ENCODE measurements at regions not wholly inside any gene's neighbourhood (a gene's known extent, or its start where the extent isn't known, plus 50 kb on each side); places are given as distances from the start of the nearest gene placed in this dataset.

GRCh38 chr1:34610063-34610462 is 144.8 kb upstream of the GJB5 start:
- no peaks in the 10 kb centered on the region for H3K9me2 ChIP-seq (replicated peaks; ENCODE audit: insufficient read depth, low read length)
- H4K20me1 ChIP-seq (ENCODE audit: low read depth, low read length): no peaks in the 10 kb centered on the region
- no peak overlapping the region for H3K4me3 ChIP-seq (ENCODE audit: insufficient read depth, low read length, poor library complexity, severe bottlenecking)
- no peak overlapping the region for H2AFZ ChIP-seq (ENCODE audit: low read depth, low read length, severe bottlenecking)
- H3K9ac ChIP-seq (ENCODE audit: low read length): no peak overlapping the region
- H3K27me3 ChIP-seq (ENCODE audit: low read length): no peaks in the 10 kb centered on the region
- no peak overlapping the region for H3K27ac ChIP-seq (ENCODE audit: low read depth, low read length)
- H3K4me2 ChIP-seq (ENCODE audit: low read depth, low read length, poor library complexity, severe bottlenecking): no peak overlapping the region
- no peaks in the 10 kb centered on the region for H3K79me2 ChIP-seq (ENCODE audit: insufficient read depth, low read length)
- no peaks in the 10 kb centered on the region for H3F3A ChIP-seq (ENCODE audit: insufficient read depth)
- TF ChIP-seq CTCF (IDR thresholded peaks at IDR 0.05; ENCODE audit: insufficient read depth, low read length, poor library complexity, severe bottlenecking): no peak
- no peak for TF ChIP-seq EZH2phosphoT487 (conservative IDR thresholded peaks at IDR 0.05; ENCODE audit: low read length)
- no peaks in the 10 kb centered on the region for H3K9me3 ChIP-seq (ENCODE audit: insufficient read depth, low read length)
- H3K36me3 ChIP-seq (ENCODE audit: low read length): no peaks in the 10 kb centered on the region

- Histone ChIP-seq H3F3A (ENCODE audit: insufficient read depth) (no peaks in the 10 kb centered on the region), H3K27ac (ENCODE audit: low read depth, low read length) (no peak overlapping the region), H2AFZ (ENCODE audit: low read depth, low read length, severe bottlenecking) (no peak overlapping the region), H3K4me2 (ENCODE audit: low read depth, low read length, poor library complexity, severe bottlenecking) (no peak overlapping the region), H3K9me2 (replicated peaks; ENCODE audit: insufficient read depth, low read length) (no peaks in the 10 kb centered on the region), H3K4me3 (ENCODE audit: insufficient read depth, low read length, poor library complexity, severe bottlenecking) (no peak overlapping the region), H3K9ac (ENCODE audit: low read length) (no peak overlapping the region), H3K27me3 (ENCODE audit: low read length) (no peaks in the 10 kb centered on the region), H3K36me3 (ENCODE audit: low read length) (no peaks in the 10 kb centered on the region), H3K79me2 (ENCODE audit: insufficient read depth, low read length) (no peaks in the 10 kb centered on the region), H3K9me3 (ENCODE audit: insufficient read depth, low read length) (no peaks in the 10 kb centered on the region), H4K20me1 (ENCODE audit: low read depth, low read length) (no peaks in the 10 kb centered on the region)
- TF ChIP-seq EZH2phosphoT487 (conservative IDR thresholded peaks at IDR 0.05; ENCODE audit: low read length): no peak
- TF ChIP-seq CTCF (IDR thresholded peaks at IDR 0.05; ENCODE audit: insufficient read depth, low read length, poor library complexity, severe bottlenecking): no peak
Observed at GRCh38 chr1:34611571-34611970, 143.3 kb upstream of the GJB5 start.

GRCh38 chr1:34612091-34612827 is 142.6 kb upstream of the GJB5 start:
- Histone ChIP-seq H3K9me3 (ENCODE audit: insufficient read depth, low read length) (no peaks in the 10 kb centered on the region), H3K79me2 (ENCODE audit: insufficient read depth, low read length) (no peaks in the 10 kb centered on the region), H3K9ac (ENCODE audit: low read length) (no peak overlapping the region), H4K20me1 (ENCODE audit: low read depth, low read length) (no peaks in the 10 kb centered on the region), H3K9me2 (replicated peaks; ENCODE audit: insufficient read depth, low read length) (no peaks in the 10 kb centered on the region), H3K36me3 (ENCODE audit: low read length) (no peaks in the 10 kb centered on the region), H3K27me3 (ENCODE audit: low read length) (no peaks in the 10 kb centered on the region), H3K4me3 (ENCODE audit: insufficient read depth, low read length, poor library complexity, severe bottlenecking) (no peak overlapping the region), H3F3A (ENCODE audit: insufficient read depth) (no peaks in the 10 kb centered on the region), H3K4me2 (ENCODE audit: low read depth, low read length, poor library complexity, severe bottlenecking) (no peak overlapping the region), H3K27ac (ENCODE audit: low read depth, low read length) (no peak overlapping the region), H2AFZ (ENCODE audit: low read depth, low read length, severe bottlenecking) (no peak overlapping the region)
- no peak for TF ChIP-seq EZH2phosphoT487 (conservative IDR thresholded peaks at IDR 0.05; ENCODE audit: low read length)
- TF ChIP-seq CTCF (IDR thresholded peaks at IDR 0.05; ENCODE audit: insufficient read depth, low read length, poor library complexity, severe bottlenecking): no peak

Measured in SU-DHL-6 (cell line).